Central memory CD8-positive, alpha-beta T cell (primary cell): ENCODE measurements at regions not wholly inside any gene's neighbourhood (a gene's known extent, or its start where the extent isn't known, plus 50 kb on each side); places are given as distances from the start of the nearest gene placed in this dataset.
"Not testable (repeated sequence)": the region's sequence is repeated elsewhere in the genome, so short reads cannot be mapped to it uniquely, and the experiment has no call there.

ENCODE experiments used
- ATAC-seq: fragments of 150-1000 bp; cut with Tn5 transposase; replicated peaks from 2 replicates; pipeline ENCODE4 v1.10.0; 2022; ENCODE audit warnings: mild to moderate bottlenecking, moderate FRiP score, moderate number of reproducible peaks; ENCODE audit not compliant: poor library complexity, severe bottlenecking; ENCODE audit errors: extremely low read depth
- DNase-seq, 2 donors: peaks; one replicate each; pipeline ENCODE4 v3.0.0; 2021; ENCODE audit warnings: low spot score in 2 of 2
- H3K27ac Mint-ChIP-seq: one replicate; pipeline ENCODE4 v1.8.0; 2022; ENCODE audit warnings: low read depth, mild to moderate bottlenecking, moderate library complexity, mixed read lengths
- H3K27me3 Mint-ChIP-seq: one replicate; pipeline ENCODE4 v1.8.0; 2022; ENCODE audit warnings: mixed read lengths
- H3K36me3 Mint-ChIP-seq: one replicate; pipeline ENCODE4 v1.8.0; 2022; ENCODE audit warnings: mild to moderate bottlenecking, moderate library complexity, mixed read lengths; ENCODE audit not compliant: insufficient read depth
- H3K4me1 Mint-ChIP-seq: one replicate; pipeline ENCODE4 v1.8.0; 2022; ENCODE audit warnings: mixed read lengths
- H3K4me3 Mint-ChIP-seq: one replicate; pipeline ENCODE4 v1.8.0; 2022; ENCODE audit warnings: mild to moderate bottlenecking, moderate library complexity, mixed read lengths
- H3K9me3 Mint-ChIP-seq: one replicate; pipeline ENCODE4 v1.8.0; 2022; ENCODE audit warnings: mixed read lengths

- not testable (repeated sequence) for DNase-seq, ATAC-seq, H3K27me3 Mint-ChIP-seq, H3K4me3 Mint-ChIP-seq, H3K36me3 Mint-ChIP-seq, H3K27ac Mint-ChIP-seq, H3K4me1 Mint-ChIP-seq
- H3K9me3 Mint-ChIP-seq, result peaks cover 28% of the 10 kb centered on the region
Observed at GRCh38 chr1:125064029-125064428, 3879.3 kb downstream of the SRGAP2C start.

DNA sequence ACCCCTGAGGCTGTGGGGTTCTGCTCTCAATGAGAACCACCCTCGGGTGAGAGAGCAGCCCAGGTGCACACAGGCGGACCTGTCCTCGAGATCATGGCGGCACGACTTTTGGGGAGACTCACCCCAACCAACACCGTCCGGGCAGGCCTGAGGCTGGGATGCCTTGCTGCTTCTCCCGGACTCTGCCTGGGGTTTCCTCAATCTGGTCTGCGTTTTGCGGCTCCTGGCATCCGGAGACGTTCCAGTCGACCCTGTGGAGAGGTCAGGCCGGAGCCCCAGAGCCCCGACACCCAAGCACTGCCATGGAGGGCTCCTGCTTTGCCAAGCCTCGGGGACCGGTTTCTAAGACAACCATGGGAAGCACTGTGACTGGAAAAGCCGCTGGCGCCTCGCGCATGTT, 3879.7 kb downstream of the SRGAP2C start:
- ATAC-seq, result no peak

DNA sequence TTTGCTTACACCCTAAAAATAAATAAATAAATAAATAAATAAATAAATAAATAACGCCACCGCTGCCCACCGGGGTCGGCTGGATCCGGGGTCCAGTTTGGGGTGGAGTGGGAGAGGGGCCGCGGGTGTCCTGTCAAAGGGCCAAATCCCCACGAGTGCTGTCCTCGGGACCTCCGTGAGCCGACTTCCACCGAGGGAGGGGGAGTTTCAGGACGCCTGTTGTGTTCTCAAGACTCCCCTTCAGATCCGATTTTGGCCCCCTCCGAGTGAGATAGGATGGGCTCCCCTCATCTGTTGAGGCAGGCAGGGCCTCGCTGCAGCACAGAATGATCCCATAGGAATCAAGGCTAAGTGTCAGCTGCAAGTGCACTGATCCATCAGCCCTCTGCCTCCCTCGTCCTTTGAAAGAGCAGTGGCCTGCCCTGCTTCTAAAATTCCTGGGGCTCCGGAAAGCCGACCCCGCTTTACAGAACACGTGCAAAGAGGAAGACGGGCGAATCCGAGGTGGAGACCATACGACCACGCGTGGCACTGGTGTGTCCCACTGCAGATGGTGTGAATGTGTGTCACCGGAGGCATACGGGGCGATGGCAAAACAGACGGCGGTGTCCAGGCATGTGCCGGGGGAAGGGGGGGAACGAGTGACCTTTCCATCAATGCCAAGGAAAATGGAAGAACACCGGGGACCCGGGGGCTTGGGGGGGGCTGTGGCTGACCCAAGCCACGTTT, 3880.5 kb downstream of the SRGAP2C start:
- Mint-ChIP-seq H3K9me3 (peaks cover 40% of the 10 kb centered on the region), H3K4me1 (no peaks in the 10 kb centered on the region), H3K27me3 (no peaks in the 10 kb centered on the region), H3K4me3 (no peak overlapping the region), H3K36me3 (peaks cover 3% of the 10 kb centered on the region), H3K27ac (no peak overlapping the region)
- ATAC-seq (no peak), DNase-seq (no peak)

More for the DNA sequence above, 3879.7 kb downstream of the SRGAP2C start:
- Mint-ChIP-seq H3K27me3 (no peaks in the 10 kb centered on the region), H3K9me3 (peaks cover 32% of the 10 kb centered on the region), H3K4me3 (no peak overlapping the region), H3K4me1 (no peaks in the 10 kb centered on the region), H3K27ac (no peak overlapping the region), H3K36me3 (peaks cover 3% of the 10 kb centered on the region)
- no peak for DNase-seq

- Mint-ChIP-seq H3K4me3 (no peak overlapping the region), H3K9me3 (peaks cover 45% of the 10 kb centered on the region), H3K4me1 (no peaks in the 10 kb centered on the region), H3K36me3 (peaks cover 3% of the 10 kb centered on the region), H3K27ac (no peak overlapping the region), H3K27me3 (no peaks in the 10 kb centered on the region)
- DNase-seq (no peak), ATAC-seq (no peak)
Observed at GRCh38 chr1:125065821-125066180, 3881.0 kb downstream of the SRGAP2C start.

DNA sequence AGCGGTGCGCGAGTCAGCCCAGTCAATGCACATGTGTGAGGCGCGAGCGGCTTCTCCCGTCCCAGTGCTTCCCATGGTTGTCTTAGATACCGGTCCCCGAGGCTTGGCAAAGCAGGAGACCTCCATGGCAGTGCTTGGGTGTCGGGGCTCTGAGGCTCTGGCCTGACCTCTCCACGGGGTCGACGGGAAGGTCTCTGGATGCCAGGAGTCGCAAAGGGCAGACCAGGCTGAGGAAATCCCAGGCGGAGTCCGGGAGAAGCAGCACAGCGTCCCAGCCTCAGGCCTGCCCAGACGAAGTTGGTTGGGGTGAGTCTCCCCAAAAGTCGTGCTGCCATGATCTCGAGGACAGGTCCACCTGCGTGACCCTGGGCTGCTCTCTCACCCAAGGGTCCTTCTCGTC, 3881.6 kb downstream of the SRGAP2C start:
- Mint-ChIP-seq H3K9me3 (peaks cover 50% of the 10 kb centered on the region), H3K27me3 (no peaks in the 10 kb centered on the region), H3K4me3 (no peak overlapping the region), H3K36me3 (peaks cover 3% of the 10 kb centered on the region), H3K27ac (no peak overlapping the region), H3K4me1 (no peaks in the 10 kb centered on the region)
- DNase-seq (no peak), ATAC-seq (no peak)

DNA sequence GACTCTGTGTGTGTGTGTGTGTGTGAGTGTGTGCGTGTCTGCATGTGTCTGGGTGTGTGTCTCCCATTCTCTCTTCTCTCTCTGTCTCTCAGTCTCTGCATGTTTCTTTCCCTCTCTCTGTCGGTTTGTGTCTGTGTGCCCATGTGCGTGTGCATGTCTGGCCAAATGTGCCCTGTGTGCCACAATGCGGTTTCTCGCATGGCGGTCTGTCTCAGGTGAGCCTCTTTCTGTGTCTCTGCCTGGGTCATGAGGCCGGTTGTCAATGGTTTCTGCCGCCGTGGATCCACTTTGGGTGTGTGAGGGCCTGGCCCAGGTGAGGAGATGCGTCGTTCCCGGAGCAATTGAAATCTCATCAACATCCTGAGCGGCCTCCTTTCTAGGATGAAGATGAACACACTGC, 3882.1 kb downstream of the SRGAP2C start:
- H3K4me3 Mint-ChIP-seq, result not testable (repeated sequence)

DNA sequence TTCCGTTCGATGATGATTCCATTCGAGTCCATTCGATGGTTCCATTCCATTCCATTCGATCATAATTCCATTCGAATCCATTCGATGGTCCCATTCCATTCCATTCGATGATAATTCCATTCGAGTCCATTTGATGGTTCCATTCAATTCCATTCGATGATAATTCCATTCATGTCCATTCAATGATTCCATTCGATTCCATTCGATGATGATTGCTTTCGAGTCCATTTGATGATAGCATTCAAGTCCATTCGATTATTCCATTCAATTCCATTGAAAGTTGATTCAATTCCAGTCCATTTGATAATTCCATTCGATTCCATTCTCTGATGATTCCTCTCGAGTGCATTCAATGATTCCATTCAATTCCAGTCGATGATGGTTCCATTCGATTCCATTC, 3895.3 kb downstream of the SRGAP2C start:
- Mint-ChIP-seq H3K9me3 (peaks cover 52% of the 10 kb centered on the region), H3K27ac (no peak overlapping the region), H3K4me1 (no peaks in the 10 kb centered on the region), H3K4me3 (no peak overlapping the region), H3K36me3 (peaks cover 3% of the 10 kb centered on the region), H3K27me3 (no peaks in the 10 kb centered on the region)
- DNase-seq, result no peak
- ATAC-seq, result no peak

More for the DNA sequence above, 3882.1 kb downstream of the SRGAP2C start:
- H3K27ac Mint-ChIP-seq, H3K27me3 Mint-ChIP-seq, DNase-seq, H3K36me3 Mint-ChIP-seq, ATAC-seq, H3K4me1 Mint-ChIP-seq: not testable (repeated sequence)
- peaks cover 54% of the 10 kb centered on the region for H3K9me3 Mint-ChIP-seq

- no peaks in the 10 kb centered on the region for H3K4me1 Mint-ChIP-seq
- H3K4me3 Mint-ChIP-seq, result no peak overlapping the region
- no peaks in the 10 kb centered on the region for H3K27me3 Mint-ChIP-seq
- peaks cover 2% of the 10 kb centered on the region for H3K36me3 Mint-ChIP-seq
- no peak overlapping the region for H3K27ac Mint-ChIP-seq
- DNase-seq (no peak), ATAC-seq (no peak)
- peaks cover 39% of the 10 kb centered on the region for H3K9me3 Mint-ChIP-seq
Observed at GRCh38 chr1:125085720-125086591, 3901.2 kb downstream of the SRGAP2C start.

DNA sequence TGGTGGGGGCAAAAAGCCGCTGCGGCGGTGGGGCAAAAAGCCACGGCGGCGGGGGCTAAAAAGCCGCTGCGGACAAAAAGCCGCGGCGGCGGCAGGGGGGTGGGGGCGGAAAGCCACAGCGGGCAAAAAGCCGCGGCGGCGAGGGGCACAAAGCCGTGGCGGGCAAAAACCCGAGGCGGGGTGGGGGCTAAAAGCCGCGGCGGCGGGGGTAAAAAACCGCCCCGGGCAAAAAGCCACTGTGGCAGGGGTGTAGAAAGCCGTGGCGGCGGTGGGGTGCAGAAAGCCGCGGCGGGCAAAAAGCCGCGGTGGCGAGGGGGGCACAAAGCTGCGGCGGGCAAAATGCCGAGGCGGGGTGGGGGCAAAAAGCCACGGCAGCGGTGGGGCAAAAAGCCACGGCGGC, 3901.8 kb downstream of the SRGAP2C start:
- Mint-ChIP-seq H3K9me3 (peaks cover 39% of the 10 kb centered on the region), H3K36me3 (no peaks in the 10 kb centered on the region), H3K4me1 (no peaks in the 10 kb centered on the region), H3K27ac (no peak overlapping the region), H3K27me3 (no peaks in the 10 kb centered on the region), H3K4me3 (no peak overlapping the region)
- ATAC-seq, result no peak
- no peak for DNase-seq

GRCh38 chr1:125087247-125087646, 3902.5 kb downstream of the SRGAP2C start:
- Mint-ChIP-seq H3K36me3 (no peaks in the 10 kb centered on the region), H3K4me3 (no peak overlapping the region), H3K27me3 (no peaks in the 10 kb centered on the region), H3K4me1 (no peaks in the 10 kb centered on the region), H3K27ac (no peak overlapping the region), H3K9me3 (peaks cover 36% of the 10 kb centered on the region)
- DNase-seq (no peak), ATAC-seq (no peak)

DNA sequence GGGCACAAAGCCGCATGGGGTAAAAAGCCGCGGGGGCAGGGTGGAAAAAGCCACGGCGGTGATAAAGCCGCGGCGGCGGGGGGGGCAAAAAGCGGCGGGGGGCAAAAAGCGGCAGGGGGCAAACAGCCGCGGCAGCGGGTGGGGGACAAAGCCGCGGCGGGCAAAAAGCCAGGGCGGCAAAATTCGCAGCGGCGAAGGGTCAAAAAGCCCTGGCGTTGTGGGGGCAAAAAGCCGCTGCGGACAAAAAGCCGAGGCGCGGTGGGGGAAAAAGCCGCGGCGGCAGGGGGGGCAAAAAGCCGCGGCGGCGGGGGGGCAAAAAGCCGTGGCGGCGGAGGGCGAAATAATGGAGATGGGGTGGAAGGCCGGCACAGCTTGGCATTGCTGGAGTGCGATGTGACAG, 3902.9 kb downstream of the SRGAP2C start:
- H3K4me1 Mint-ChIP-seq, result no peaks in the 10 kb centered on the region
- no peak overlapping the region for H3K4me3 Mint-ChIP-seq
- no peaks in the 10 kb centered on the region for H3K36me3 Mint-ChIP-seq
- ATAC-seq (no peak), DNase-seq (no peak)
- no peak overlapping the region for H3K27ac Mint-ChIP-seq
- H3K9me3 Mint-ChIP-seq, result peaks cover 34% of the 10 kb centered on the region
- no peaks in the 10 kb centered on the region for H3K27me3 Mint-ChIP-seq

GRCh38 chr1:125118147-125118993, 3933.6 kb downstream of the SRGAP2C start:
- Mint-ChIP-seq H3K9me3 (peaks cover 16% of the 10 kb centered on the region), H3K27ac (no peak overlapping the region), H3K27me3 (no peaks in the 10 kb centered on the region), H3K36me3 (no peaks in the 10 kb centered on the region), H3K4me1 (no peaks in the 10 kb centered on the region), H3K4me3 (no peak overlapping the region)
- DNase-seq (no peak), ATAC-seq (no peak)
